Suppressor macrophage (primary cell): ENCODE measurements at regions not wholly inside any gene's neighbourhood (a gene's known extent, or its start where the extent isn't known, plus 50 kb on each side); places are given as distances from the start of the nearest gene placed in this dataset.
"Not testable (repeated sequence)": the region's sequence is repeated elsewhere in the genome, so short reads cannot be mapped to it uniquely, and the experiment has no call there.

Source experiments
- DNase-seq, 4 experiments: peaks; one replicate each; pipeline ENCODE4 v3.0.0-alpha.2; 2020 to 2022

DNA sequence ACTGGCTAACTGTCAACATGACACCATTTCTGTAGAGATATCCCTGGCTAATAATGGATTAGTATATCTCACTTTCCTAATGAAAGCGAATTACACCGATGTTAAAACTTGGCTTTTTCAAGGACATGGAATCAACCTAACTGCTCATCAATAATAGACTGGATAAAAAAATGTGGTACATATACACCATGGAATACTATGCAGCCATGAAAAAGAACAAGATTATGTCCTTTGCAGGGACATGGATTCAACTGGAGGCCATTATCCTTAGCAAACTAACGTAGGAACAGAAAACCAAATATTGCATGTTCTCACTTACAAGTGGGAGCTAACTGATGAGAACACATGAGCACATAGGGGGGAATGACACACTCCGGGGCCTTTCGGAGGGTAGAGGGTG lies 62.6 kb downstream of the ZIC1 start:
- DNase-seq, result no peak

DNA sequence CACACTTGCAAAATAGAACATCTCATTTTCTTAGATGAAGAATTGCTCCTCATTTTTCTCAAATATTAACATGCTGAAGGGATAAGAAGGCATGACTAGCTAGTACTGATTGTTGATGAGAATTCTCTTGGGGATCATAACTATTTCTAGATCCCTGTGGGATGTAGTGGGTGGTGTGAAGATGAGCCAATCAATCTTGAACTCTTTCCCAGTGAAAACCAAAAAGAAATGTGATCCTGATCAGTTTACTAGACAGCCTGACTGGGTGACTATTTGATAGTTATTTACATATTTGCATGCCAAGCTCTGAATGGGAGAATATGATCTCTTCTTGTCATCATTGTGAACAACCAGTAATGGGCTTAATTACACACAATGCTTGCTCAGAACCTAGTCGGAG lies 63.7 kb downstream of the ZIC1 start:
- no peak for DNase-seq

DNA sequence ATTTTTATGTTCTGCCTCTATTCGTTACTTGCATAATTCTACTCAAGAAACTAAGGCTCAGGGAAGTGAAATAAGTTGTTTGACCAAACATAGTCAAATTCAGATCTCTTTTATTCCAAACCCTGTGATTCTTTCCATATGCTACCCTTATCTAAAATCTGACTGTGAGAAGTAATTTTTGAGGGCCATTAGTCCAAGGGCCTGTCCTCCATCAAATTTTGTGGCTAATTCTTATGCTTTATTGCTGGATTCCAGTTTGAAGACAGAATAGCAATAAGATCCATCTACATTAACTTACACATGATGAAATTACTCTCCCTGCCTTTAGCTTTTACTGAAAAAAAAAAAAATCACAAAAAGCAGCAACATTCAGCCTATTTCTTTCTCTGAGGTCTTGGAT lies 74.0 kb downstream of the ZIC1 start:
- no peak for DNase-seq

DNA sequence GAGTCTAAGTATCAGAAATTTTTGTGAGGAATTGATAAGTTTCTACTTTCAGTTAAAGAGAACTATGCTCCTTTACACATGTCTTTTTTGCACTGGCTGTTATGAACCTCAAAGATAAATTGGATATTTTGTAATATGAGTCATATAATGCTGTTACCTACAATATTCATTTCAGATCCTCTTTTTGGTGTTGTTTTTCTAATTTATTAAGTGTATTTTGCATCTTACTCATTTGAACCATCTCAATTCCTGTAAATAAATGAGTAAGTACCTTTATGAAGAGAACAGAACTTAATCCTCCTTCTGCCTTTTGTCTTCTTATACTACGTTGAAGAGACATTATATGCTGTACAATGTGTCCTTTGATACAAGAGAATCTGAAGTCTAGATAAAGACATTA lies 74.4 kb downstream of the ZIC1 start:
- no peak for DNase-seq

GRCh38 chr3:147493065-147493464 lies 83.9 kb downstream of the ZIC1 start:
- DNase-seq, result no peak

GRCh38 chr3:147493666-147494065 lies 84.5 kb downstream of the ZIC1 start:
- DNase-seq, result no peak

DNA sequence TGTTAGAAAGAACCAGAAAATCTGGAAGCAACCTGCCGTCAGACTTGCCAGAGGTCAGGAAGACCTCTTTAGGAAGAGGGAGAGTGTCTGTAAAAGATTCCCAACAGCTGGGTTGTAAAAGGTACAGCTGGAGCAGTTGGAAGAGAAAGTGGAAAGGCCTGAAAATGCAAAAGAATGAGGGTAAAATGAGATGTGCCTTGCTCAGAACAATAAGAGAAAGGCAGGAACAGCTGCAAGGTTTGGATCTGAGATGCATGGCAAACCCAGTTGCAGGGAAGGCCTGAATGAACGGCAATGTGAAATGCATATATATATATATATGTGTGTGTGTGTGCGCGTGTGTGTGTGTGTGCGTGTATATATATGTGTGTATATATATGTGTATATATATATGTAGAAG lies 88.1 kb downstream of the ZIC1 start:
- no peak for DNase-seq

DNA sequence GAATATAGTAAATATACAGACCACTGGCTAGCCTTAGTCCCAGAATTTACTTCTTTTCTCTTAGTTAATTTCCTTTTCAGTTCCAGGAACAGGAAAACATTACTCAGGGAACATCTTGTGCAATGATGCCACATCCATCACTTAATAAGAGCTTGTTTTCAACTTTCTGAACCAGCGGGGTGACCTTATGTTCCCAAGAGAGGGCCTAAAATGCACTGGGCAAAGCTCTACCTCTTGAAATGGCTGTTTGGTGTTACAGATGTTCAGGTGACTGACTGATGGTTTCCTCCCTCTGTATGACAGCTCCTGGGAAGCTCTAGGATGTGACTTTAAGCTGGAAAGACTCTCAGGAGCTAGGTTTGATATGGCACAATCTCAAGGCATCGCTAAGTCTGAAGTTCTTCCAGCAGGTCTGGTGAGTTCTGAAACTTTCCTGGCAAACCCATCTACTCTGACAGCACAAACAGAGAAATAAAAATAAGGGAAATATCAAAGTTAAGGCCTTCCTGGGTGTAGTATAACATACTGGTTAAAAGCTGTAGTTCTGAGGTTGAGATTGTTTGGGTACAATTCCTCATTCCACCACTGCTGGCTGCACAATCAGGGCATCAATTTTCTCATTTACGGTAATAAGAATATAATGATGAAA lies 98.6 kb downstream of the ZIC1 start:
- DNase-seq, result no peak

DNA sequence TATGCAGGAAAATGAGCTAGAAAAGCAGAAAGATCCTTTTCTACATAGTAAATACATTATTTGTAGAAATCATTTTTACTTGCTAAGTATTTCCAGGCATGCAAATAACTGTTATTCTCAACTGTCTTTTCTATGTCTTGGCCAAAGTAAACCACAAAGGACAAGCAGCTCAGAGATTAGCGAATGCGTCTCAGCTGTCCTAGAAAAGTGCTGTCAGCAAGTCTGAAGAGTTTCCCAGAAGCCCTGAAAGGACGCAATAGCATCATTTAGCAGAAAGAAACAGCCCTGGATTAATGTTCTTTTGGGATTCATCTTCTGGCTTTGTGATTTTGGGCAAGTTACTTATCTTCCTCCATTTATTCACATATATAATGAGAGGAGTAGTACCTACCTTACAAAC lies 100.3 kb downstream of the ZIC1 start:
- DNase-seq, result no peak

DNA sequence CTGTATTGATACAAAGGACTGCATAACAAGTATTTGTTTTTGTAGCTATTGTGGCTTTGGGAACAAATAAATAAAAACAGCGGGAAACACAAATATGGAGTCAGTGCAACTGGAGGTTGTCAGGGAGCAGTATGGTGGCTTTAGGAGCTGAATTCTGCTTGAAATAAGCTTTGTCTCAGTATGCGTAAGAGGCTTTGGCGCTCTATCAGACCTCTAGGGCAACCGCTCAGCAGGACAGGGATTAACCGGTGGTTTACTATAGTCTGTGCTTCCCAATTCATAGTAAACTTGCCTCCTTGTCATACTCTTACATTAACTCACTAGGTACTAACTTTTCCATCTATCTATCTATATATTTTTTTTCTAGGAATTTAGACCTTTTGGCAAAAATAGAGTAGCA lies 104.6 kb downstream of the ZIC1 start:
- no peak for DNase-seq

- no peak for DNase-seq
These were observed 105.4 kb downstream of the ZIC1 start for GRCh38 chr3:147514366-147515160.

- DNase-seq, result no peak
These were observed 109.3 kb downstream of the ZIC1 start for GRCh38 chr3:147518465-147518864.

GRCh38 chr3:147521646-147522045 lies 112.5 kb downstream of the ZIC1 start:
- DNase-seq, result no peak

GRCh38 chr3:147522780-147523179 lies 113.6 kb downstream of the ZIC1 start:
- DNase-seq, result not testable (repeated sequence)

GRCh38 chr3:147529551-147529950 lies 120.4 kb downstream of the ZIC1 start:
- DNase-seq, result peak in 1 of 4 experiments; percentile 6

GRCh38 chr3:147538034-147538433 lies 128.9 kb downstream of the ZIC1 start:
- no peak for DNase-seq

DNA sequence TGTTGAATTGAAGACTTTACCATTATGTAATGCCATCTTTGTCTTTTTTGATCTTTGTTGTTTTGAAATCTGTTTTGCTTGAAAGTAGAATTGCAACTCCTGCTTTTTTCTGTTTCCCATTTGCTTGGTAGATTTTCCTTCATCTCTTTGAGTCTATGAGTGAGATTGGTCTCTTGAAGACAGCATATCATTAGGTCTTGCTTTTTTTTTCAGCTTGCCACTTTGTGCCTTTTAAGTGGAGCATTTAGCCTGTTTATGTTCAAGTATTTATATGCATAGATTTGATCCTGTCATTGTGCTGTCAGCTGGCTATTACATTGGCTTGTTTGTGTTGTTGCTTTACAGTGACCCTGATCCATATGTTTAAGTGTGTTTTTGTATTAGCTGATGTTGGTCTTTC lies 131.8 kb downstream of the ZIC1 start:
- DNase-seq, result no peak

- no peak for DNase-seq
These were observed 135.1 kb downstream of the ZIC1 start for GRCh38 chr3:147544290-147544689.

- DNase-seq, result no peak
These were observed 142.3 kb downstream of the ZIC1 start for GRCh38 chr3:147551491-147551890.

GRCh38 chr3:147554332-147554731 lies 145.2 kb downstream of the ZIC1 start:
- DNase-seq, result no peak

DNA sequence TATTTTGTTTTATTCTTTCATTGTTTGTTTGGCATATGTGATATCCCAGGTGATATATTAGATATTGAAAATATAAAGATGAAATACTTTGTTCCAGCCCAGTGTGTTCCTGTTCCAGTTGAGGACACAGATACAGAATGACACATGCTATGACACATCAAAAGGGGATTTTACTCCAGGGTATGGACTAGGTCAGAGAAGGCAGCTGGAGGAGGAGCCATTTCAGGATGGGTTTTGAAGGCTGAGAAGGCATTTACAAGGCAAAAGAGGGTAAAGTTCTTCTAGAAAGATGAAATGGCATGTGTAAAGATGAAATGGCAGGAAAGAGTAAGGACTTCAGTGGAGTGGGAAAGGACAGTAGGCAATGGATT lies 163.8 kb downstream of the ZIC1 start:
- DNase-seq, result no peak

DNA sequence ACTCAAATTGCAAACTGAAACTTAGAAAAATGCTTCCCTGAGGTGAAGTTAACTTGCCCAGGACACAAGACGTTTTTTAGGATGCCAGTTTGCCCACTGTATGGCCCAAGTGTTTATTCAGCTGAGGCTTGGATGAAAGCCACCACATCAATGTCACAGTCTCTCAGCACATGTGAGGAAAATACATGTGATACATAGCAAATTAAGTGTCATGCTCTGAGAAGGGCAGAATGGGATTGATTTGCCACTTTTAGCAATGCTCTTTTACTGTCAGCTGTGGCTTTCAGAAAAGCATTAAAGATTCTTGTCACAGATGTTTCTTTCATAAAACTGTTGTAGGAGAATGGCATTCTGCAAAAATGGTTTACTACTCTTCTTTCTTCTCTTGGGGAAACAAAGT lies 165.5 kb downstream of the ZIC1 start:
- no peak for DNase-seq

DNA sequence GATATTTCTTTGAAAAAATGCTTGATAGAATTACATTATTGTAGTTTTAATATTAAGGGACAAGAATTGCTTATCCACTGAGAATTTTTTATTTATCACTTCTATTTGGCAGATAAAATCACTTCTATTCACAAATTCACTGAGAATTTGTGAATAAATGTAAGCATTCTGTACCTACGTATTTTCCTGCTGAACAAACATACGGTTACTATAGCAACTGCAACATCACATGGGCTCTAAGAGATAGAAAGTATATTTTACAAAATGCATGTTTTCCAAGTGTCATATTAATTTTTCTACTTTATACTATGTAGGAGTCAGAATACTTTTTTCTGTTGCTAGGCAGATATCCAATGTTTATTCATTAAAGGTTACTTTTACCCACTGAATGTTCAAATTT lies 166.2 kb downstream of the ZIC1 start:
- no peak for DNase-seq

DNA sequence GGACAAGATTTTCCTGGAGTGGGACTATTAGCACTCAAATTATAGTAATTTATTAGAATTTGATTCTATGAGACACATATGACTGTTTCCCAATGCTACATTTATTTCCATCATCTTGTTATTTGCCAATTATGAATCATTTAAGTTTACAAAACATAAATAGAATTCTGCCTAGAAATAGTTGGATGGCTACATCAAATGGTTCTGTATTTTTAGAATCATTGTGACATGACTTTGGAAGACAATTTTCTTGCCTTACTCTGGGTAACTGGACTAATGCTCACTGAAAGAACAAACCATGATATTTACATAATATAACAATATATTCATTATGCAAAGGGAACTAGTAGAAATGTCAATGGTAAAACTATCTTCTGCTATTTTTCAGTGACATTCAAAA lies 173.5 kb downstream of the ZIC1 start:
- no peak for DNase-seq

- DNase-seq, result no peak
These were observed 179.9 kb downstream of the ZIC1 start for GRCh38 chr3:147589016-147589415.
